ENCODE measurements at regions not wholly inside any gene's neighbourhood (a gene's known extent, or its start where the extent isn't known, plus 50 kb on each side); places are given as distances from the start of the nearest gene placed in this dataset.
"Not testable (repeated sequence)": the region's sequence is repeated elsewhere in the genome, so short reads cannot be mapped to it uniquely, and the experiment has no call there.

DNA sequence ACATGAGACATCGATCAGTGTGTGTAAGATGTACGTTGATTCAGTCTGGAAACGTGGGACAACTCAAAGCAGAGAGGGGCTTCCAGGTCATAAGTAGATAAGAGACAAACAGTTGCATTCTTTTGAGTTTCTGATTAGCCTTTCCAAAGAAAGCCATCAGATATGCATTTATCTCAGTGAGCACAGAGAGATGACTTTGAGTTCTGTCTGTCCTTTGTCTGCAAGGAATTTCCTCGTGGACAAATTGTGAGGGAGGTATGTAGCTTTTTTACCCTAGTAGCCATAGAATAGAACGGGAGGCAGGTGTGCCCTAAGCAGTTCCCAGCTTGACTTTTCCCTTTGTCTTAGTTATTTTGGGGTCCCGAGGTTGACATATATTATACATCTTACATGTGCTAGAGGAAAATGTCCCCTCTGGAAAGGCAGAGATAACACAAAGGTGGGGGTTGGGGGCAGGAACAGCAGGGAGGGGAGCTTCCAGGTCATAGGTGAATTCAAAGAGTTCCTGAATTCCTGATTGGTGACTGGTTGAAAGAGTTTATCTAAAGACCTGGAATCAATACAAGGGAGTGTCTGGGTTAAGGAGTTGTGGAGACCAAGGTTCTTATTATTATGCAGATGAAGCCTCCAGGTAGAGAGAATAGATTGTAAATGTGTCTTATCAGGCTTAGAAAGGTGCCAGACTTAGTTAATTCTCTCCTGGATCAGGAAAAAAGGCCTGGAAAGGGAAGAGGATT is 237.0 kb downstream of the NFATC2 start:
- no peak for DNase-seq

DNA sequence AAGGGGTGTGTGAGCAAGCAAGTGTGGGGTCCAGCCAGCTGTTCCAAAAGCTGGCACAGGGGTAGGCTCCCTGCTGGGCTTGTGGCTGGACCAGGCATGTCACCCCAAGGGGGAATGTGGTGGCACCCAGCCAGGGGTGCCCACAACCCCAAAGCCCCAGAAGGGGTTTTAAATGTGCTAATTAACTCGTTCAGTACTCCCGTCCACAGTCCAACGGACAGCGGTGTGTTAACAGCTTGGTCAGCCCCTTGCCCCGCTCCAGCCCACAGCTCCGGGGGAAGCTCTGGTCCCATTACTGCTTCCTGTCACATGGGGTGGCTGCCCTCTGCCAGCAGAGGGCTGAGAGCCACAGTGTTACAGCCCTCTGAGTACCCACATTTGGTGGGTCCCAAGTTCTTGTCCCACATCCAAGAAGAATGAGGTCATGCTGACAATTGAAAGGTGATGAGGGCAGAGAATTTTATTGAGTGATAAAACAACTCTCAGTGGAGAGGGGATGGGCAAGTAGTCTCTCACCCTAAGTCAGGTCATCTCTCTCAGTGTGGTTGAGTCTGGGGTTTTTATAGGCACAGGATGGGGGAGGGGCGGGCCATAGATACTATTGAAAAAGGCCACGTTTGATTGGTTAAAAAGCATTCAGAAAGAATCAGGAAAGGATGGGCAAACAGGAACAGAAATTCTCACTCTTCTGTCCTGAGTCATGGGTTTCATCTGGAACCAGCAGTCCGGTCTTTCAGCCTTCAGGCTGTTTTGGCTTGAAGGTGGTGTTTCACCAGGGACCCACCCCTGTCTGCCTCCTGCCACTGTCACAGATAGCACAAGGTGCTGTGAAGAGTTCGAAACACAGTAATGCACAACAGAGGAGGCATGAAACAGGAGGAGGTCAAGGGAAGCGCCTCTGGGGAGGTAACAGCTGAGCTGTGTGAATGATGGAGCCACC is 238.5 kb downstream of the NFATC2 start:
- no peak for DNase-seq

DNA sequence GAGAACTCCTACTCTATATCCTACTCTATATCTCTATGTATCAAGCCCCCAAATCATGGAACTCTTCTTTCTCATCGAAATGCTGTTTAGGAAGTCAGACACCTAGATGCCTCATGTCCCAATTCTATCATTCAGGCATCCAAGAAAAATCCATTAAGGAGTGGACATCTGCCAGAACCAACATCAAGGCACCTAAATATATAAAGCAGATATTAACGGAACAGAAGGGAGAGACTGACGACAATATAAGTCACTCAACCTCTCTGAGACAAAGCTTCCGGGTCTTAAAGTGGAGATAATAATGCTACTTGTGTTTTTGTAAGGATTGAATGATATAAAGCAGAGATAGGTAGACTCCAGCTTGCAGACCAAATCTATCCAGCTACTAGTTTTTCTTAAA is 241.5 kb downstream of the NFATC2 start:
- DNase-seq: no peak

DNA sequence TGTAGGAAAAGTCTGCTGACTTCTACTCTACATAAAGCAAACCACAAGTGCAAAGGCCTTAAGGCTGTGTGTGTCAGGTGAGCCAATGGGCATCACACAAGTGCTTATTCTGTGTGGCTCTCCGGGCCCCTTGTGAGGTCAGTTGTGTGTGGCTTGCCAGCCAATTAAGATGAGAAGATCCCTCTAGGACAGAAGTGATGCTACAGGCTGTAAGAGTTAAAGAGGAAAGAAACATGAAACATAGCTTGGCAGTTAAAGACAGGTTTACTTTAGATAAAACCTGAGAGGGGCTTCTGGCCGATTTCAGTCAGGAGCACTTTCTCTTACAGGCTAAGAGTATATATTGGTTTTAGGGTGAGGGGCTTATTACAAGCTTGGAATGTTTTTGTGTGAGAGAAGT is 242.4 kb downstream of the NFATC2 start:
- DNase-seq: no peak

DNA sequence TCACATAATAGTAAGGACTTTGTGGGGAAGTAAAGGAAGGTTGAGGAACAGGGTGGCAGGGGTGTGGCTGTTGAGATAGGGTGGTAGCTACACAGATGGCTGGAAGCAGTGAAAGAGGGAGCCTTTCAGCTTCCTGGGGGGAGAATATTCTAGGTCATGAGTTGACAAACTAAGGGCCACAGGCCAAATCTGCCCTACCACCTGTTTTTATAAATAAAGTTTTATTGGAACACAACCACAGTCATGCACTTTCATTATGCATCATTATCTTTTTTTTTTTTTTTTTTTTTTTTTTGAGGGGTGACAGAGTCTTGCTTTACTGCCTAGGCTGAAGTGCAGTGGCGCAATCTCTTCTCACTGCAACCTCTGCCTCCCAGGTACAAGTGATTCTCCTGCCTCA is 243.1 kb downstream of the NFATC2 start:
- DNase-seq: no peak

DNA sequence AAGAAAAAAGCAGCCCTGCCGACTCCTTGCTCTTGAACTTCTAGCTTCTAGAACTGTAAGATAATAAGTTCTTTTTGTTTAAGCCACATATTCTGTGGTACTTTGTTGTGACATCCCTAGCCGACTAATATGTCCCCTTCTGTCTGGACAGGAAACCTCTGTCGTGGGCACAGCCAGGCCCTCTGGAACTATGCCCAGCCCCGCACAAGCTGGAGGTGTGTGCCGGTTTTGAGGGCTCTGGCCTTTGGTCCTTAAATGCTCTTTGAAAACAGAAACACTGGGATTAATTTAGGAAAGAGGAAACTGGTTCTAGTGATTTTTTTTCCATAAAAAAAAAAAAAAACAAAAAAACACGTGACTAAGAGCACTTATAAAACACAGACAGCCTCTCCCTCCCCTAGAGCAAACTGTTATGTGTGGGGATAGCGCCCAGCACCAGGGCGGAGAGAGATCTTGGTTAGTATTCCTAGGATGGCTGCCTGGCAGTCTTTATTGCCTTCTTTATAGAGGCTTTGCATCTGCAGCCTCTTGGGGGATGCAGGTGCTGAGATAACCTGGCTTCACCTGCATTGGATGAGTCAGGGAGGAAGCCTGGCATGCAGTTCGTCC is 244.3 kb downstream of the NFATC2 start:
- DNase-seq: no peak

DNA sequence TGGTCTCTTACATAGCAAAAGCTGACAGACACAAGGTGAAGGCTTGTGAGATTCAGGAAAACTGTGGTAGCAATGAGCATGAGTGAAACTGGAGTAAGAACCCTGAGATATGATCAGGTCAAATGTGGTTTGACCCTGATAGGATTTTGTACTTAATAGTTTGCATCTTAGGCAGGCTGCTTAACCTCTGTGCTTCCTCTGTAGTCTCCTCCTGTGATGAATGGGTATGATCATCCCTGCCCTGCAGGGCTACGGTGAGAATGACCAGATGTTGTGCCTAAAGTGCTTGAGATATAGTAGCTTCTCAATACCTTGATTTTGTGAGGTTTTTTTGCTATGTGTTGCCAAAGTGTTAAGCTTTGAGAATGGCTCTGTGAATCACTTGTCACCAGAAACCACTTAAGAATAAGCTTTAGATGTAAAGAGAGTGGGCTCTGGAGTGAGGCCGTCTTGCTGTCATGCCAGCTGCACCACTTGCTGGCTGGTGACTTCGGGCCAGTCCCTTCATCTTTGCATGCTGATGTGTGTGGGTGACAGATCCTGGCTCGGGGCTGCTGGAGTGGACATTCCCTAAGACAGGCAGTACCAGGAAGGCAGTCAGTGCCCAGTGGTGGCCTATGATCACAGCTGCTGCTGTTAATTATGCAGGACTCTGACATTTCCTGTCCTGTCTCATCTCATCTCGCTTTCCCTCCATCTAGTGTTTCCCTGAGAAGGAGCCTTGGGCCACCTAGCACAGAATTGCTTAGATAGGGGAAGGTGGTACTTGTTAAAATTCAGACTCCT is 254.7 kb downstream of the NFATC2 start:
- DNase-seq: no peak

DNA sequence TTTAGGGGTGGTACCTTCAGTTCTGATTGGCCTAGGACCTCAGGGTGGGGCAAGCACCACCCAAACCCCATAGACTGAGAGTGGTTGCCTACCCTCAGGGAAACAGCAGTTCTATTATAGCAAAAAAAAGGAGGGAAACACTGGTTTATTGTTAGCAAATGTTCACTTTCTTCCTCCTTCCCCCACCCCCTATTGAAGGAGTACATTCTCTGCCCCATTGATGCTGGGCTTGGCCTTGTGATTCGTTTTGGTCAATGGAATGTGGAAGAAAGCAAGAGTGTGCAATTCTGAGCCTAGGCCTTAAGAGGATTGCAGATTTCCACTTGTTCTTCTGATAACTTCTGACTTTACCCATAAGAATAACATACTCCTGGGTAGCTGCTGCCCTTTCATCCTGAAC is 255.8 kb downstream of the NFATC2 start:
- no peak for DNase-seq

DNA sequence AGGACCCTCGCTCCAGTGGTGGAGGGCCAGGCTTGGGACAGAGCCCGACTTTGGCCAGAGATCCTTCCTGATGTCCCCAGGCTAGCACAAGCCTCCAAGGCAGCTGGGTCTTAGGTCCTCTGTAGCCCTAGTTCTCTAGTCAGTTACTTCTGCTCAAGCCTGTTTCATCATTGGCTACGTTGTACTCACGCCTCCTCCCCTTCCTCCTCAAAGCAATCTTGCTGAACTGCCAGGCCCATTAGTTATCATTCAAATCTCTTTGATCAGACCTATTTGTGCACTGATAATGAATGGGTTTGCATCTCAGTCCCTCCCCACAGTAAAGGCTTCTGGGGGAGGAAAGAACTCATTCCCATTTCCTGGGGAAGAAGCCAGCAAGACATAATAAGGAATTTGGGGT is 256.8 kb downstream of the NFATC2 start:
- DNase-seq: no peak

DNA sequence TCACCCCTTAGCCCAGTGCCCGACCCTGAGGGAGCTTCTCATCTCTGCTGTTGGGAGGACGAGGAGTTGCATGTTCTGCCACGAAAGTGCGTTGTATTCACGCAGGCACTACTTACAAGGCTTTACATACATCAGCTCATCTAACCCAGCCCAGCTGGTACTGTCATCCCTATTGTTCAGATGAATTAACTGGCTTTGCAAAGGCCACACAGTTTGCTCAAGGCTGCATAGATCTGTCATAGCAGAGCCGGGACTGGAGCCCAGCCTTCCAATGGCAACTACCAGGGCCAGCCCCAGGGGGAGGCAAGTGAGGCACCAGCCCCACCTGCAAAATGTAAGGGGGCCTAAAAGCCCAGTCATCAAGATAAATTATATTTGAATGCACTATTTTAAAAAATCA is 257.6 kb downstream of the NFATC2 start:
- no peak for DNase-seq

DNA sequence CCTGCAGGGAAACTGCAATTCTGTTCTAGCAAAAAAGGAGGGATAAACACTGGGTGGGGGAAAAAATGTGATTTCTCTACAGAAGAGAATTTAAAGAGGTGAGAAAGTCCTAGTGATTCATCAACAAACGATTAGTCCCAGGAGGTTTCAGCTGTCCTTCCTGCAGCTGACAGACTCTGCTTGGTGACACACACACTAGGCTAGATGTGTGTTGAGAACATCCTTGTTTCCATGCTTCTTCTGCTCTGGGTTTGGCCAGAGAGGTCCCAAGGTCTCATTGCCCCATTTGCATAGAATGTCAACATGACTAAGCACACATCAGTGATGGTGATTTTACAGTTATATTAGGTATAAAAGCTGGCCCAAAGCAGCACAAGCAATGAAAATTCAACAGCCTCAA is 258.3 kb downstream of the NFATC2 start:
- no peak for DNase-seq

DNA sequence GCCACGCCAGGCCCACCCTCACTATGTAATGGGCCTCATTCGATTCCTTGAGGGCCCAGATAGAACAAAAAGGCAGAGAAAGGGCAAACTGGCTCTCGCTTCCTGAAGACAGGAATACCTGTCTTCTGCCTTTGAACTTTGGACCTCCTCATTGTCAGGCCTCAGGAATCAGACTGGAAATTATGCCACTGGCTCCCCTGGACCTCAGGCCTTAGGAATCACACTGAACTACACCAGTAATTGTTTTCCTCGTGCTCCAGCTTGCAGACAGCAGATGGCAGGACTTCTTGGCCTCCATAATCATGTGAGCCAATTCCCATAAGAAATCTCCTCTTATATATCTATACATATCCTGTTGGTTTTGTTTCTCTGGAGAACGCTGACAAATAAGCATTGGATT is 258.6 kb upstream of the KCNG1 start:
- DNase-seq: no peak

DNA sequence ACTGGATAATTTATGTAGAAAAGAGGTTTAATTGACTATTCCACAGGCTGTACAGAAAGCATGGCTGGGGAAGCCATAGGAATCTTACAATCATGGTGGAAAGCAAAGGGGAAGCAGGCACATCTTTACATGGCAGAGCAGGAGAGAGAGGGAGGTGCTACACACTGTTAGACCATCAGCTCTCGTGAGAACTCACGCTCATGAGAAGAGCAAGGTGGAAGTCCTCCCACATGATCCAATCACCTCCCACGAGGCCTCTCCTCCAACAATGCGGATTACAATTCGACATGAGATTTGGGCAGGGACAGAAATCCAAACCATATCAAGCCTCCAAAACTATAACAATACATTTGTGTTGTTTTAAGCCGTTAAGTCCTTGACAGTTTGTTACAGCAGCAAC is 257.1 kb upstream of the KCNG1 start:
- no peak for DNase-seq

DNA sequence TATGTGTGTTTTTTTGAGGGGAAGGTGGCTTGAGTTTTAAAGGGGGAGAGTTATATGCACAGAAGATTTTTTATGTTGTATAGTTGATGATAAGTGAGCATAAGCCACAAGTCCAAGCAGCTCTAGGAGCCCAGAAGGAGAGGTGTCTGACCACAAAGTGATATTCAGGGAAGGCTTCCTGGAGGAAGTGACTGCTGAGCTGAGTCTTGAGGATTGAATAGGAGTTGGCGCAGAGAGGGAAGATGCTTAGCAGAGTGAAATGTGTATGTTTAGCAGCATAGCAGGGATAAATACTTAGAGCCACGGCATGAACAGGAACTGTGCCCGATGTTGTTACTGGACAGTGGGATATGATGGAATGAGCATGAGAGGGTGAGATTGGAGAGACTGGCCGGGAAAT is 255.1 kb upstream of the KCNG1 start:
- DNase-seq: no peak

DNA sequence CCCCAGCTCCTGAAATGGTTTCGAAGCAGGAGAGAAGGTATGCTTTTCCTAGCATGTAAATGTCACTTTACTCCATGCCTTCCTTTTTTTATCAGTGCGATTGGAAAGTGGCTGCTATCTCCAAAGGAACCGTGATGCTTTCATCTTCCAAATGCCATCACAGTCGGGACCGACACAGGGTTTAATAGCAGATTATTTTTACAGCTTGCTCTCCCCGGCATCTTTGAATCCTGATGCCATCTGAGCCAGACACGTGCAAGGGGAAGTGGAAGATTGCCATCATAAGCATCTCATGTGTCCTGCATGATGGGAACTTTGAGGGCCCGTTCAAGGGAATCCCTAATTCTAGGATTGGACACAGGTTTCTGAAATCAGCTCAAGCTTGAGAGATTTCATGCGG is 253.4 kb upstream of the KCNG1 start:
- DNase-seq: no peak

DNA sequence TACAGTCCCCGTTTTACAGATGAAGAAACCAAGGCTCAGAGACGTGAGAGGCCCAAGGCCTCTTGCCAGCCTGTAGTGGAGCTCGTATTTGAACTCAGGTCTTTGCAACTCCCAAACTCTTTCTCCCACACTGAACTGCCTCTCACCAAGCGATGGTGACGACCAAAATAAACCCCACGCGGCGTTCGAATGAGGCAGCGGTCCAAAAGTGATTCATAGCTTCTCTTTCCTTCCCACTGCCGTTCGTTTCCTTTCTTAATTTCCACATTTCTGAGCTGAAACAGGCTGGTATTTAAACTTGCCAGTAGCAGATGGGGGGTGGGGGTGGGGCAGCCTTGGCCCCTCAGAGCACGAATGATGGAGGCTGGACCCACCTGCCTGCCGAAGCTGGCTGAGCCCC is 252.9 kb upstream of the KCNG1 start:
- no peak for DNase-seq

DNA sequence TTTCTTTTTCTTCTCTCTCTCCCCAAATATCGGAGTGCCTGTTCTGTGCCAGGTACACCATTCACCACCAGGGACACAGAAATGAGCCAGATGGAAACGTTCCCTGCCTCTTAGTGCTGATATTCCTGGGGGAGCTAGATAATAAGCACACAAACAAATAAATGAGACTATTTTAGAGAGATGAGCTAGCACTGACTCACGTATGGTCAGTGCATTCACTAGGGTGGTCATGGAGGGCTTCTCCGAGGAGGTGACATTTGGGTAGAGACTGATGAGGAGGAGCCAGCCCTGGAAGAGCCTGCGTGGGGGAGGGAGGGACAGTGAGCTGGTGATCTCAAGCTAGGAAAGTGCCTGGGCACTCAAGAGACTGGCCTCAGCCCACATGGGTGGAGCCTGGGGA is 252.3 kb upstream of the KCNG1 start:
- no peak for DNase-seq

DNA sequence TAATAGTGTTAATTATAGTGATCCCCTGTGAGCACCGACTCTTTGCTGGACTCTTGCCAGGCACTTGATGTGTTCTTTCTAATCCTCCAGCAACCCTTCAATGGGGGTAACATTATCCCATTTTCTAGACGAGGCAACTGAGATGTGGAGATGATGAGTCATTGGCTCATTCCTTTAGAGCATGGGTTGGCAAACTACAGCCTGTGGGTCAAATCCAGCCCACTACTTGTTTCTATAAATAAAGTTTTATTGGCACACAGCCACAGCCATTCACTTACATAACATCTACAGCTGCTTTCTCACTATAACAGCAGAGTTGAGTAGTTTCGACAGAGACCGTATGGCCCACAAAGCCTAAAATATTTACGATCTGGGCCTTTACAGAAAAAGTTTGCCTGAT is 249.5 kb upstream of the KCNG1 start:
- DNase-seq: no peak

DNA sequence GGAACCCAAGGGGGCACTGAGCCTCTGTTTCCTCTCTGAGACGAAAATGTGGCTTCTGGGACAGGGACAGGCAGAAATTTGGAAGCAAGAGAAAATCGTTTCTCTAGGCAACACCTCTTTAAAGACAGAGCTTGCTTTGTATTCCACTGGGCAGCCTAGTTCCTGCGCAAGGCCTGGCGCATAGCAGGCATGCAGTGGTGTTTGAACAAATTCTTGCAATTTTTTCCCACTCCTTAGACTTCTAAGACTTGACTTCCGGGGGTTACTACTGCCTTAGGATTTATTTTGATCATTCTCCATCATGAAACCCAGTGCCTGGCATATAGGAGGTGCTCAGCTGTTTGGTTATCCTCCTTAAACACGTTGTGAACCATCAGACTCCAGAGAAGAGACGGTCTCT is 249.0 kb upstream of the KCNG1 start:
- no peak for DNase-seq

DNA sequence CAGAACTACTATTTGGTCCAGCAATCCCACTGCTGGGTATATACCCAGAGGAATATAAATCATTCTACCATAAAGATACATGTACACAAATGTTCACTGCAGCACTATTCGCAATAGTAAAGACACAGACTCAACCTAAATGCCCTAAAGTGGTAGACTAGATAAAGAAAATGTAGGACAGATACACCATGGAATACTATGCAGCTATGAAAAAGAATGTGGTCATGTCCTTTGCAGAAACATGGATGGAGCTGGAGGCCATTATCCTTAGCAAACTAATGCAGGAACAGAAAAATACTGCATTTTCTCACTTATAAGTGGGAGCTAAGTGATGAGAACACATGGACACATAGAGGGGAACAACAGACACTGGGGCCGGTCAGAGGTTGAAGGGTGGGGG is 248.4 kb upstream of the KCNG1 start:
- DNase-seq: not testable (repeated sequence)

DNA sequence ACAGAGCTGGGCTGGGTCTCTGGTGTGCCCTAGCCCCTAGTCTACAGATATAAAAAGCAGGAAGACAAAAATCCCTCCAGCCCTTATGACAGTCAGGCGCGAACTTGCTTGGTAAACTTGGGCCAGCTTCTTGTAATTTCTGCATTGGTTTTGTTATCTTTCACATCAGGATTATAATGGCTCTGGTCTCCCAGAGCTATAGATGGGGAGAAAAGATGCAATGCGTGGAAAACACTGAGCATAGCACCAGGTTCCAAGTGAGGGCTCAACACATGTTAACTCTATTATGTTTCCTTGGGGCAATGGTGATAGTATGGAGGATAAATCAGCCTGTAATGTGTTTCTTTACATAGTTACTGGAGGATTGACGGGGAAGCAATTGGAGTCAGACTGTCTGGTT is 246.8 kb upstream of the KCNG1 start:
- no peak for DNase-seq

DNA sequence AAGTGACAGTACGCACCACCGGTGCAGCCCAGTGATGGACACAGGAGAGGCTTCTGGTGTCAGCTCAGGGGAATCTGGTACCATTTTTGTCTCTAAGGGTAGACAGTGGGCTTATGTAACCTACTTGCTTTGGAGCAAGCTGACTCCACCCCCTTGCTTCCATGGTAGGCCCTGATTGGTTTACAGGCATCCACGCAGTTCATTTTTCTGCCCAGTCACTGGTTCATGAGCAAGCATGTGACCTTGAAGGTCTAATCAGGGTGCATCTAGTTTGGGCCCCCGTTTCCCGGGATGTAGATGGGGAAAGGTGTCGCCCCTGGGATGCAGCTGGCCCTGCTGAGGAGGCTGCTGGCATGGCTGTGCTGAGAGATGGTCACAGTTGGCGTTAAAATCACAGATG is 244.8 kb upstream of the KCNG1 start:
- DNase-seq: no peak

DNA sequence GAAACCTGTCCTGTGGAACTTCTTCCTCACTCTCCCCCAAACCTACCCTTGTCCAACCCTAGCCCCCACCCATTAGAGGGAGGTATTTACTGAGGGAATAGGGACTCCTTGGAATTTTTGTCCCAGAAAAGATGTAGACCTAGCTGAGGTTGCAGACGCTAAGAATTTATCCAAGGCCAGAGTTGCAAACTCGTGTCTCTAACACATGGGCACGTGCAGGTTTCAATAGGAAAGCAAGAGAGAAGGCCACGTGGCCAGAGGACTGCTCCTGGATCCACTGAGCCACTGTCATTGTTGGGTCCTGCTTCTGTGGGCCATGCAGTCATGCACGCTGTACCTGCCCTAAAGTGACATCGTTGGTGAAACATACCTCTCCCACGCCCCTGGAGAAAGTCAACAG is 243.4 kb upstream of the KCNG1 start:
- DNase-seq: no peak
